ENCODE measurements at regions not wholly inside any gene's neighbourhood (a gene's known extent, or its start where the extent isn't known, plus 50 kb on each side); places are given as distances from the start of the nearest gene placed in this dataset.

DNA sequence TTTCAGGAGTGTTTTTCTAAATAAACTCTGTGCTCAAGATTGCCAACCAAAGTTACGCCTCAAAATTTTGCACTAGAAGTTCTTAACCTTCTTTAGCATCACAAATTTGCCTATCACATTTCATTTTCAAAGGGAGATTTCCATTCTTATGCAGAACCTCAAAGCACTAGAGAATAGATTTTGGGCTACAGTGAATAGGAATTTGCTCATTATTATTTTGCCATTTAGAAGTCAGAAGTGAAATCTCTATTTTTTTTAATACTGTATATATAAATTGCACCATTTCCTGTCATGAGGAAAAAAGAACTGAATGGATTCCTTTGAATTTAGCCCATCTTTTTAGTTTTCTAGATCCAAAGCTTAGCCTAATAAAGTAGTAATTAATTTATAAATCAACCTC is 796.4 kb downstream of the ADGRL2 start:
- no peak for ATAC-seq
- Mint-ChIP-seq H3K4me1 (no peaks in the 10 kb centered on the region), H3K4me3 (no peak overlapping the region), H3K36me3 (no peaks in the 10 kb centered on the region), H3K27me3 (no peaks in the 10 kb centered on the region), H3K9me3 (no peaks in the 10 kb centered on the region), H3K27ac (no peak overlapping the region)

DNA sequence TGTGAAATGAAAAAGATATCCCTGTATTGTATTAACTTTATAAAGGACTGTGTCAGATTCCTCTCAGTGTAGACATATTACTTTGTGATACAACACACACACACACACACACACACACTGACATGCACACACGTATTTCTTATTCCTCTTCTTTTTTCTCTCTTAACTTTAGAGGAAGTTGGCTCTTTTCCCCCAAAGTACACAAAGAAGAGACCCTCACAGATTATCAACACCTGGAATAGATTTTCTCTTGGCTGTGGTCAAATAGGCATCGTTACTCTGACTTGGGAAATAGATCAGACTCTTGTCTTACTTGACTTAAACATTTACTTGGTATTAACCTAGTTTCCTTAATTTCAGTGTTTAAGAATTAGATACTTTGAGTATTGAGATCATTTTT is 792.8 kb downstream of the ADGRL2 start:
- Mint-ChIP-seq H3K9me3 (peaks cover 3% of the 10 kb centered on the region), H3K4me1 (no peaks in the 10 kb centered on the region), H3K27me3 (no peaks in the 10 kb centered on the region), H3K27ac (no peak overlapping the region), H3K4me3 (no peak overlapping the region), H3K36me3 (no peaks in the 10 kb centered on the region)
- no peak for ATAC-seq

DNA sequence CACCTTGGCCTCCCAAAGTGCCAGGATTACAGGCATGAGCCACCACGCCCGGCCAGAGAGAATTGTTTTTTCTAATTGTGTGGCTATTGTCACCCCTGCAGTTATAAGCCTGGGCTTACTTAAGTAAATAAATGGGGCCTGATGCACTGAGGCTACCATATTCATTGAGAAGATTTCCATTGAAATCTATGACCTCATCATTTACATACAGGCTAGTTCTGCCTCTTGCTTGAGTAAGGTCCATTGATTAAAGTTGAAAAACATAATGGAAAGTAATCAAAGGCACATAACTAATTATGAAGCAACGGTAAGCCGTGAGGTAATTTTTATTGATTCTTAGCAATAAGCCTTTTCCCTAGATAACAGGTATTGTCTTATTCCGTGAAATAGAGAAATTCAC is 788.9 kb downstream of the ADGRL2 start:
- no peak for ATAC-seq
- Mint-ChIP-seq H3K27ac (no peak overlapping the region), H3K36me3 (no peaks in the 10 kb centered on the region), H3K4me3 (no peak overlapping the region), H3K9me3 (peaks cover 3% of the 10 kb centered on the region), H3K27me3 (no peaks in the 10 kb centered on the region), H3K4me1 (no peaks in the 10 kb centered on the region)

DNA sequence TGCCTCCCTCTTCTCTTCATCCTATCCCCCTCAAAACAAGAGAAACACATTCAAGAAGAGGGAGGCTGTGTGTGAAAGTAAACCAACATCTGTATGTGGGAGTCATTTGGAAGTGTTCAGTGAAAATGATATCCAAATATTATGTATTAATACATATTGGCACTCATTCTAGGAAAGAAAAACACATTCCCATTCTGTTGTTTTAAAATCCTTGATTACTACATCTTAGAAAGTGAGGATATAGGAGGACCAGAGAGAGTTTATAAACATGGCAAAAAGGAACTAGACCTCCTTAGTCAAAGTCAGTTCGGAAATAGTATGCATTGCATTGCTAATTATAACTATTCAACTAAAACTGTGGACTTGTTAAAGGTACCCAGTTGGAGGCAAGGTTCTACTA is 786.6 kb downstream of the ADGRL2 start:
- H3K27ac Mint-ChIP-seq: no peak overlapping the region
- no peak for ATAC-seq
- no peaks in the 10 kb centered on the region for H3K36me3 Mint-ChIP-seq
- H3K4me3 Mint-ChIP-seq: no peak overlapping the region
- H3K4me1 Mint-ChIP-seq: no peaks in the 10 kb centered on the region
- peaks cover 3% of the 10 kb centered on the region for H3K9me3 Mint-ChIP-seq
- no peaks in the 10 kb centered on the region for H3K27me3 Mint-ChIP-seq

DNA sequence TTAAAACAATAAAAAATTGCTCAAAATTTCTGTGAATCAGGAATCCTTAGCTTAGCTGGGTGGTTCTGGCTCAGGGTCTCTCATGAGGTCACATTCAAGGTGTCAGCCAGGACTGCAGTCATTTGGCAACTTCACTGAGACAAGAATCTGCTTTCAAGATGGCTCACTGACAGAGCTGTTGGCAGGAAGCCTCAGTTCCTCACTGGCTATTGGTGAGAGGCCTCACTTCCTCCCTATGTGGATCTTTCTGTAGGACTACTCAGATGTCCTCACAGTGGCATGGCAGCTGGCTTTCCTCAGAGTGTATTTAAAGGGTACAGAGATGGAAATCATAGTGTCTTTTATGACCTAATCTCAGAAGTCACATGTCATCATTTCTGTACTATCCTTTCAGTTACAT is 785.7 kb downstream of the ADGRL2 start:
- H3K9me3 Mint-ChIP-seq: peaks cover 3% of the 10 kb centered on the region
- H3K4me3 Mint-ChIP-seq: no peak overlapping the region
- no peak overlapping the region for H3K27ac Mint-ChIP-seq
- no peaks in the 10 kb centered on the region for H3K4me1 Mint-ChIP-seq
- ATAC-seq: no peak
- H3K27me3 Mint-ChIP-seq: no peaks in the 10 kb centered on the region
- no peaks in the 10 kb centered on the region for H3K36me3 Mint-ChIP-seq

DNA sequence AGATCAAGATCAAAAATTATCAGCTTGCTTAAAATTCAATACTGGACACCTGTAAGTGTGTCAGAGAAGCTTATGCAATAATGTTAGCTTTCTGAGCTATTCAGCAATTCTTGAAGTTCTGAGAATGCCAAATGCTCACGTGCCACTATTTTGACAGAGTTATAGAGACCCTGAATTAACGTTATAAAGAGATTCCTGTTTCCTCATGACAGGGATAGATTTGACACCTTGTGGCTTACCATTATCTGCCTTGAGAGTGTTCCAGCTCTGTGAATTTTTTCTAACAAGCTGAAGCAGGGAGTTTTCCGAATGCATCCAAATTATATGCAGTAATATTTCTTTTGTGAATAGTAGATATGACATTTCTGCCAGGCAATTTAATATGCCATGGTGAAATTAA is 781.6 kb downstream of the ADGRL2 start:
- no peak for ATAC-seq
- Mint-ChIP-seq H3K9me3 (no peaks in the 10 kb centered on the region), H3K4me3 (no peak overlapping the region), H3K36me3 (no peaks in the 10 kb centered on the region), H3K27ac (no peak overlapping the region), H3K4me1 (no peaks in the 10 kb centered on the region), H3K27me3 (no peaks in the 10 kb centered on the region)

DNA sequence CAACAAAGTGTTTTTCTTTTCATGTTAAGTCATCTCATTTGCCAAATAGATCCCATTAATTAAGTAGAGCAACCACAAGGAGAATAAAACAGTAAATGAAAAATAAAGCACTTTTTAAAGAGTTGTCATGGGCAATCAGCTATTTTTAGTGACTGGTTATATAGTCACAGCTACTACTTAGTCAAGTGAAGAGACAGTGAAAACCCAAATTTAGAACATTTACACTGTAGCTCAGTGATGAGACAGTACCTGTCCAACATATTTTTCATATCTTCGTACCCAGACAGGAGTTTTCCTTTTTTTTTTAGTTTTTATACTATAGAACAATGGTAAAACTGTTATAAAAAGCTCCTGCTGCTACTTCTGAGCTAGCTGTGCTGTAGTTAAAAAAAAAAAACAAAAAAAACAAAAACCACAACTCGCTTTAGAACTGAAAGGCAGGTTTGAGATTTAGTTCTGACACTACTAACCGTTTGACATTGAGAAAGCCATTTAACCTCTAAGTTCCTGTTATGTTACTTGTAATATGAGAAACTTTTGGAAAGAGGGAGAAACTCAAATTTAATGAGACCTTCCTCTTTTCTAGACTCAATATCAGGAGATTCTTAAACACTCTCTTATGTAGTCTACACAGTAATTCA is 777.5 kb downstream of the ADGRL2 start:
- no peak for ATAC-seq
- H3K4me1 Mint-ChIP-seq: no peaks in the 10 kb centered on the region
- H3K27ac Mint-ChIP-seq: no peak overlapping the region
- H3K27me3 Mint-ChIP-seq: no peaks in the 10 kb centered on the region
- H3K36me3 Mint-ChIP-seq: no peaks in the 10 kb centered on the region
- H3K4me3 Mint-ChIP-seq: no peak overlapping the region
- H3K9me3 Mint-ChIP-seq: no peaks in the 10 kb centered on the region

DNA sequence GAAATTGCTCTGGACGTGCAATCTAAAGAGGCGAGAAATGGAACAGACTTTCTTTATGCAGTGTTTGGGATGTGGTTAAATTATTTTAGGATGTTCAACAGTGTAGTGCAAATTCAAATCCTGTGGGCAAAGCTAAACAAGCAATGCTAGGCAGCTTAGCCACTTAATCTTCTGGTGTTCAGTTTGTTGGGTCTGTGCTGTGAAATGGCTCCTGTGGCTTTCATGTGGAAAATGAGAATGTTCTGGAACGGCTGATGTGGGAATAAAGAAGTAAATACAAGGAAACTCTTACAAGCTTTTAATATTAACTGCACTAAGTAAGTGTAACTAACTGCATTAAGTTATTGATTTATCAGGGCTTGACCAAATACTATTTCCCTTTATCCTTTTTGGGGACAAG is 766.6 kb downstream of the ADGRL2 start:
- Mint-ChIP-seq H3K27me3 (no peaks in the 10 kb centered on the region), H3K4me1 (no peaks in the 10 kb centered on the region), H3K9me3 (peaks cover 4% of the 10 kb centered on the region), H3K4me3 (no peak overlapping the region), H3K36me3 (no peaks in the 10 kb centered on the region), H3K27ac (no peak overlapping the region)
- ATAC-seq: no peak

DNA sequence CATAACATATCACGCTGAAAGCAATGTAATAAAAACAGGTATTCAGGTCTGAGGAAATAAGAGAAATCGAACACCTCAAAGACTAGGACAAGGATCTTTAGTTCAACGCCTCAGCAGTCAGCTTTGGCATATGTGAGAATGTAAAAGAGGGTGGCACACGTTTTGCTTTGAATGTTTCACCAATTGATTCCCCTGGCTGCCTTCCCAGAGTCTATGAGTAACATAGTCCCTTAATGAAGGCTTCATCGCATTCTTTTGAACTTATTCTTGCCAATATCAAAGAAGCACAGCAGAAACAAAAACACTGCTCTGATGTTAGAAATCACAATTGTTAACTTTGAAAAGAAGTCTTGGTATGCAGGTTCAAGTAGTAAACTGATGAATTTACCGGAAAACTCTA is 764.8 kb downstream of the ADGRL2 start:
- no peaks in the 10 kb centered on the region for H3K36me3 Mint-ChIP-seq
- H3K4me1 Mint-ChIP-seq: no peaks in the 10 kb centered on the region
- H3K4me3 Mint-ChIP-seq: no peak overlapping the region
- no peak for ATAC-seq
- H3K27ac Mint-ChIP-seq: no peak overlapping the region
- no peaks in the 10 kb centered on the region for H3K9me3 Mint-ChIP-seq
- H3K27me3 Mint-ChIP-seq: no peaks in the 10 kb centered on the region

DNA sequence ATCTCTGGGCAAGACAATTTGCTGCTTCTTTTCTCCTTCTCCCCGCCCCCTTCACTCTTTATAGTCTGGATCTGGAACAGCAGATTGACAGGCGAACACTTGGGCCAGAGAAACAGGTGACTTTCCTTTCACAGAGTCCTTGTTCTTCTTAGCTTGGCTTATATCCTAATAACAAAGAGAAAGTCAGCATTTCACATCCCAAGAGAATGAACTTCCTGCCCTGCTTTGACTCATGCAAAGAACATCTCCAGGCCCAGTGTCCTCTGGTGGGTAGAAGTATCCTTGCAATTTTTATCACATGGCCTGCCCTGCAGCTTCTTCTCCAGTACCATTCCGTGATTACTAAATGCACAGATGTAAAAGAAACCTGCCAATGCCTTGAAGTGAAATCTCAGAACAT is 764.4 kb downstream of the ADGRL2 start:
- Mint-ChIP-seq H3K27me3 (no peaks in the 10 kb centered on the region), H3K4me1 (no peaks in the 10 kb centered on the region), H3K36me3 (no peaks in the 10 kb centered on the region), H3K27ac (no peak overlapping the region), H3K9me3 (no peaks in the 10 kb centered on the region), H3K4me3 (no peak overlapping the region)
- no peak for ATAC-seq

DNA sequence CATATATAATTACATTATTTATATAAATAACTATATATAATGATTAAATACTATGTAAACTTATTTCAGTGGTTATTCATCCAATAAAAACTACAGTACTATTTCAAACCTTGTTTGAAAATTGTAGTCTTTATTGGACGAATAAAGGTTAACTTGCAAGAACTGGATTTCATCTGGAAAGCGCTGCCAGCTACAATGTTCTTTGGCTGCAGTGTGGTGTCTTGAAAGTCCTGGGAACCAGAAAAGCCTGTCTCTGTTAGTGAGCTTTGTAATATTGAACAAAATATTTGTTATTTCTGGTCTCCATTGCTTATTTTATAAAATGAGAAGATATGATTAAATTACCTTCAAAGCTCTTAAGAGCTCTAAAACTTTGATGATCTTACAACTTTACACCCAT is 763.6 kb downstream of the ADGRL2 start:
- no peak for ATAC-seq
- no peak overlapping the region for H3K27ac Mint-ChIP-seq
- H3K4me1 Mint-ChIP-seq: no peaks in the 10 kb centered on the region
- H3K9me3 Mint-ChIP-seq: no peaks in the 10 kb centered on the region
- H3K36me3 Mint-ChIP-seq: no peaks in the 10 kb centered on the region
- no peaks in the 10 kb centered on the region for H3K27me3 Mint-ChIP-seq
- no peak overlapping the region for H3K4me3 Mint-ChIP-seq

DNA sequence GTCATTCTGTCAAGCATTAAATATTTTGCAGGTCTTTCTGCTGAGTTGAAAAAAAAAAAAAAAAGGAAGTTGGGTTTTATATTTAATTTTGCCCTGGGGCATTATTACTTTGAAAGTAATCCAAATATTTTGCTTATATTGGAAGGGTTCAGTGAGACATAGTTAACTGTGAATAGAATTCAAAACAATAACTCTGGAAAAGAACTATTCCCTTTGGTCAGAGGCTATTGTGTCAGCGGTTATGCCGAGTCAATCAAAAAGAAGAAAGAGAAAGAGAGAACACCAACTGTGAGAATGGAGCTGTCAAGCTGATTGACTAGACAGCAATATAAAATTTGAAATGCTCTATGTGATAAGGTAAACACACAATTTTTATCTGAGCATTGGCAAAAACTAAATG is 761.7 kb downstream of the ADGRL2 start:
- no peak overlapping the region for H3K4me3 Mint-ChIP-seq
- no peak overlapping the region for H3K27ac Mint-ChIP-seq
- H3K36me3 Mint-ChIP-seq: no peaks in the 10 kb centered on the region
- H3K27me3 Mint-ChIP-seq: no peaks in the 10 kb centered on the region
- no peak for ATAC-seq
- H3K4me1 Mint-ChIP-seq: no peaks in the 10 kb centered on the region
- H3K9me3 Mint-ChIP-seq: no peaks in the 10 kb centered on the region

DNA sequence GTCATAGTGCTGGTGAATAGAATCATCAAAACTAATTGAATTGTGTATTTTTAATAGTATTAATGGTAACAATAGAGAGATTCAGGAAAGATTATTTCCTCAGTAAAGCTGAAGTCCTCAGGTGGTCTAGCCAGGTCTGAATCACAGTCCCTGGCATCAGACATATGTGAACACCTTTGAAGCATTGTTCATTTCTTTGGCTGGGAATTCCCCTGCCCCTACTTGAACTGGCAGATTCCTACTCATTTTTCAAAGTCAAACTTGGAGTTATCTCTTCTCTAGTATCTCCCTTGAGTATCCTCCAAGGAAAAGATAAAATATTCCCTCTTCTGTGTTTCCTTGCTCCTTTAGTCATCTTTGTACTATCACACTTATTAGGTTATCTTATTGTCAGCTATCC is 759.8 kb downstream of the ADGRL2 start:
- H3K36me3 Mint-ChIP-seq: no peaks in the 10 kb centered on the region
- no peak for ATAC-seq
- no peak overlapping the region for H3K4me3 Mint-ChIP-seq
- H3K9me3 Mint-ChIP-seq: no peaks in the 10 kb centered on the region
- no peak overlapping the region for H3K27ac Mint-ChIP-seq
- H3K27me3 Mint-ChIP-seq: no peaks in the 10 kb centered on the region
- H3K4me1 Mint-ChIP-seq: no peaks in the 10 kb centered on the region

DNA sequence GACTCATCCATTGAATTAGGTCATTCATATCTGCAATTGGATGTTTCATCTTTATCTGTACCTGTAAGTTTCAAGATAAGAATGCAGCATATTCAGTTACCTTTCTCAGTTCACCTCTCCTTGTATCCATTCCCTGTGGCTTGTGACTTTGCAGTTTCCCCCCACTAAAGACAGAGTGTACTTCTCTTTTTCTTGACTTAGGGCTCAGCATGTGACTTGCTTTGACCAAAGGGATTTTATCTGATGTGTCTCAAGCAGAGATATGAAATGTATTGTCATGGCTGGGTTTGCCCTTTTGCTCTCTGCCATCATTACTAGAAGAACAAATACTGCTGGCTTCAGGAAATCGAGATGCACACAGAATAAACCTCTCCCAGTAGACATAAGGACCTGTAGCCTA is 754.8 kb downstream of the ADGRL2 start:
- Mint-ChIP-seq H3K4me3 (no peak overlapping the region), H3K27ac (no peak overlapping the region), H3K9me3 (peaks cover 10% of the 10 kb centered on the region), H3K27me3 (no peaks in the 10 kb centered on the region), H3K4me1 (no peaks in the 10 kb centered on the region), H3K36me3 (no peaks in the 10 kb centered on the region)
- ATAC-seq: no peak

DNA sequence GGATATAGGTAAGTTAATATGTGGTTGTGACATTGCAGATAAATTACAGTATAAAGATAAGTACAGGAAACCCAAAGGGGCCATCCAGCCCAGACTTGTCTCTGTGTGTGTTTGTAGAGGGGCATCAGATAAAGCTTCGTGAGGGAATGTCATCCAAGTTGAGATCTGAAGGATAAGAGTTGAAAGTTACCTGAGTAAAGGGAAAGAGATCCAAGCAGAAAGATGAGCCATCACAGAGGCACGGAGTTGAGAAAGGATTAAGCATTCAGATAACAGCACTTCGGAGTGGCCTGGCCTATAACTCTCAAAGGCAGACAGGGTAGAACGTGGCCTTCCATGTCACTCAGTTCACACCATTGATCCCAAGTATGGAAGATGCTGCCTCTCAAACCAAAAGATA is 749.1 kb downstream of the ADGRL2 start:
- Mint-ChIP-seq H3K4me1 (no peaks in the 10 kb centered on the region), H3K4me3 (no peak overlapping the region), H3K36me3 (no peaks in the 10 kb centered on the region), H3K9me3 (peaks cover 15% of the 10 kb centered on the region), H3K27me3 (no peaks in the 10 kb centered on the region), H3K27ac (no peak overlapping the region)
- ATAC-seq: no peak

DNA sequence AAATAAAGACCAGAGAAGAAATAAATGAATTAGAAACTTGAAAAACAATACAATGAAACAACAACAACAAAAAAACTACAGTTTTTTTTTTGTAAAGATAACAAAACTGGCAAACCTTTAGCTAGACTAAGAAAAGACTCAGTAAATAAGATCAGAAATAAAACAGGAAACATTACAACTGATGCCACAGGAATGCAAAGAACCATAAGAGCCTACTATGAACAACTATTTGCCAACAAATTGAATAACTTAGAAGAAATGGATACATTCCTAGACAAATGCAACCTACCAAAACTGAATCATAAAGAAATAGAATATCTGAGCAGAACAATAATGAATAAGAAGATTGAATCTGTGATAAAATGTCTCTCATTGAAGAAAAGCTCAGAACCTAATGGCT is 742.0 kb downstream of the ADGRL2 start:
- Mint-ChIP-seq H3K36me3 (no peaks in the 10 kb centered on the region), H3K27me3 (no peaks in the 10 kb centered on the region), H3K27ac (no peak overlapping the region), H3K9me3 (peaks cover 14% of the 10 kb centered on the region), H3K4me3 (no peak overlapping the region), H3K4me1 (no peaks in the 10 kb centered on the region)
- no peak for ATAC-seq

DNA sequence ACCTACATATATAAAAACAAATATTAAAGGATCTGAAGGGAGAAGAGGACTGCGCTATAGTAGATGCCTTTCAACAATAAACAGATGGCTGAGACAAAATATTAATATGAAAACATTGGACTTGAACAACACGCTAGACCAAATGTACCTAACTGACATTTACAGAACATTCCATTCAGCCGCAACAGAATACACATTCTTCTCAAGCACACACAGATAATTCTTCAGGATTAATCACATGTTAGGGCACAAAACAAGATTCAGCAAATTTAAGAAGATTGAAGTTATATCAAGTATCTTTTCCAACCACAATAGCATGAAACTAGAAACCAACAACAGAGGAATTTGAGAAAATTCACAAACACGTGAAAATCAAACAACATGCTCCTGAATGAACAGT is 741.4 kb downstream of the ADGRL2 start:
- Mint-ChIP-seq H3K27ac (no peak overlapping the region), H3K27me3 (no peaks in the 10 kb centered on the region), H3K9me3 (peaks cover 14% of the 10 kb centered on the region), H3K4me1 (no peaks in the 10 kb centered on the region), H3K36me3 (no peaks in the 10 kb centered on the region), H3K4me3 (no peak overlapping the region)
- ATAC-seq: no peak
